IPS-18c (cell line): ENCODE measurements at regions not wholly inside any gene's neighbourhood (a gene's known extent, or its start where the extent isn't known, plus 50 kb on each side); places are given as distances from the start of the nearest gene placed in this dataset.
"Not testable (repeated sequence)": the region's sequence is repeated elsewhere in the genome, so short reads cannot be mapped to it uniquely, and the experiment has no call there.

Experiments used
- H3K4me3 ChIP-seq: 2 replicates; pipeline ENCODE4 v1.7.0; 2013; ENCODE audit warnings: low read depth, mild to moderate bottlenecking, low read length, moderate library complexity; ENCODE audit not compliant: insufficient read depth
- H3K9me3 ChIP-seq: one replicate; pipeline ENCODE4 v1.6.1; 2013; ENCODE audit warnings: mild to moderate bottlenecking, low read length, moderate library complexity; ENCODE audit not compliant: control insufficient read depth, insufficient read depth

DNA sequence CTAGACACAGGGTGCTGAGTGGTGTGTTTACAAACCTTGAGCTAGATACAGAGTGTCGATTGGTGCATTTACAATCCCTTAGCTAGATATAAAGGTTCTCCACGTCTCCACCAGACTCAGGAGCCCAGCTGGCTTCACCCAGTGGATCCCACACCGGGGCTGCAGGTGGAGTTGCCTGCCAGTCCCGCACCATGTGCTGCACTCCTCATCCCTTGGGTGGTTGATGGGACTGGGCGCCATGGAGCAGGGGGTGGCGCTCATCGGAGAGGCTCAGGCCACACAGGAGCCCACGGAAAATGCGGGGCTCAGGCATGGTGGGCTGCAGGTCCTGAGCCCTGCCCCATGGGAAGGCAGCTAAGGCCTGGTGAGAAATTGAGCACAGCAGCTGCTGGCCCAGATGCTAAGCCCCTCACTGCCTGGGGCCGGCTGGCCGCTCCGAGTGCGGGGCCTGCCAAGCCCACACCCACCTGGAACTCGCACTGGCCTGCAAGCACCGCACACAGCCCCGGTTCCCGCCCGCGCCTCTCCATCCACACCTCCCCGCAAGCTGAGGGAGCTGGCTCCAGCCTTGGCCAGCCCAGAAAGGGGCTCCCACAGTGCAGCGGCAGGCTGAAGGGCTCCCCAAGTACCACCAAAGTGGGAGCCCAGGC is 418.4 kb downstream of the KIF20B start:
- not testable (repeated sequence) for H3K4me3 ChIP-seq, H3K9me3 ChIP-seq

DNA sequence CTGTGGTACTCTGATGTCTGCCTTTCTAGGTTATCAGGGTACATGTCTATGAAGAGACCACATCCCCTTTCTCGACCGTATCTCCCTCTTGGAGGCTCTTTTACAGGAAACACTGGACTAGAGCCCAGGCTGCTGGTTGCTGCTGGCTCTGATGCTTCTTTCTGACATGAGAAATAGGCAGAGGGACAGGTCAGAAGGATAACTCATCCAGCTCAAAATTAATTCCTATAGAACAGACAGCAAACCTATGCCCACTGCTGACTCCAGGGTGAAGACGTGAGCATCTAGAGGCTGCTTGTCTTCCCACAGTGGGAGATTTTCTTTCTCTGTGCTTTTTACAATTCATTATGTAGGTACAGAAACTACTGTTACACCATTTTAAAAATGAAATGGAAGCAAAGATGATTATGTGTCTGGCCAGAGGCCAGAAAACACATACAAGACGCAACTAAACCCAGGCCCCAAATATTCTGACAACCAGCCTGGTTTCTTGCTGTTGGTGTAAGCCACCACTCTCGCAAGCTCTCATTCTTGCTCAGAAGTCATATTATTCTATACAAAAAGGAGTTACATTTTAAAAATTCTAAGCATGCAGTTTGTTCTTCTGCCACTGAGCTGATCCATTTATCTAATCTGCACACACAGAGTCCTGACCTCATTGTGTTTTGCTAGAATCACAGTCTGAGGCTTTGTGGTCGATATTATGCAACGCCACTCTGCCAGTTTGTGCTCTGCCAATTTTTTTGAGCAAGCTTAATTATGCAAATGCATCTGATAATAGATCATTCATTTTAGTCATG is 424.3 kb downstream of the KIF20B start:
- Histone ChIP-seq H3K4me3 (no peak overlapping the region), H3K9me3 (no peaks in the 10 kb centered on the region)

DNA sequence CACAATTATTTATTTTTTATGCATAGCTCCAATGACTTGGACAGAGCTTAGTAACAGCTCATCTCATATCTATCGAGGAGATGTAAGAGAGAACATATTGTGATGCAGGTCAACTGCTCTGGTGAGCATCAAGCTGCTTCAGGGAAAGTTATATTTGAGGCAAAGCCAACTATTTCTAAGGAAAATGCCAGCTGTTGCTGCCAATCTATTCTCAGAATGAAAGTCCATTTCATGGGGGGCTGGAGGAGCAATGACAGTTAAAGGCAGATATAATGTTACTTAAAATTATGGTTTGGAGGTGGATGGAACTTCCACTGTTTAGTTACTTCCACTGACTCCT is 424.8 kb downstream of the KIF20B start:
- H3K4me3 ChIP-seq, result no peak overlapping the region
- no peaks in the 10 kb centered on the region for H3K9me3 ChIP-seq

DNA sequence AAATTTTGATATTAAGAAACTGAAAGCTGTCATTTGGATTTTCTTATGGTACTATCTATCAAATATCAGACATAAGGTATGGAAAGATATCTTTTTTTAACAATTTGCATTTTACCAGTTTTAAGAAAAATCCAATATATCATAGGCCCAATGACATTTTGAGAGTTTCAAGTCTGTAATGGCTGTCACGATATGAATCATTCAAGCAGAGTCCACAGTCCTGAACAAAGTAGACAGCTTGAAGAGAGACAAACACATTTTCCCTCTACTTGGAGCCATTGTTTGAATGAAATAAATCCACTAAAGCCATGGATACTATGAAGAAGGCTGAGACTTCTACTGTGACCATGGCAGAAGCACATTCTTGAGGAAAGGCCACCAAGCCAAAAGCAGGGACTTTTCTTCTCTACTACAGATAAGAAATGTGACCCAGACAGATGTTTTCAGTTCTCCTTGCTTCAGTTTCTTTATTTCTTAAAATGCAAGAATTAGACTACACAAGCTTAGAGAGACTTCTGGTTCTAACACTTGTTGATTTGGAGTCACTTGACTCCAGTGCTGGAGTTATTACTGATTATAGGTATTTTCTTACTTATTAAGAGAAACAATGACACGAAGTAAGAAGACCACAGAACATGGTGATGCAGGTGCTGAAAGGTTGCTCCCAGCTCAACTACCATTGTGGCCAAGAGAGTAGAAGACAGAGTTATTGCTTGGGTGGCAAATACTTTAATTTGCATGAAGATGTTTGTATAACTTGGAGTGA is 429.1 kb downstream of the KIF20B start:
- H3K9me3 ChIP-seq, result no peaks in the 10 kb centered on the region

DNA sequence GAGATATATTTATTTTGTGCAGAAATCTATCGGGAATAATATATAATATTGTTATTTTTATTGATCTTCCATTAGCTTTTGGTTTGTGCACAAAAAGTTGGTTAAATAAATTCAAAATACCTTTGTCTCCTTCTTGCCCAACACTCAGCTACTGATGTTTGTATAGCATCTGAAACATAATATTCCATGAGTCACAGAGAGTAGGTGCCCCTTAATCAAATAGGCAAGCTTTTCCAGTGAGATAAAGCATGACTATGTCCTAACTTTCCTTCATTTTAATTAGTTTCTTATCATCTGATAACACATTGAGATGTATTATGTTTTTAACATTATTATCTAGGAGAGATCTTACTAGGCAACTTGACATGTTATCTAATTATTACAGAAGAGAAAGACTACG is 432.2 kb downstream of the KIF20B start:
- no peaks in the 10 kb centered on the region for H3K9me3 ChIP-seq
- H3K4me3 ChIP-seq, result no peak overlapping the region

More for the DNA sequence above, 429.1 kb downstream of the KIF20B start:
- H3K4me3 ChIP-seq, result no peak overlapping the region

DNA sequence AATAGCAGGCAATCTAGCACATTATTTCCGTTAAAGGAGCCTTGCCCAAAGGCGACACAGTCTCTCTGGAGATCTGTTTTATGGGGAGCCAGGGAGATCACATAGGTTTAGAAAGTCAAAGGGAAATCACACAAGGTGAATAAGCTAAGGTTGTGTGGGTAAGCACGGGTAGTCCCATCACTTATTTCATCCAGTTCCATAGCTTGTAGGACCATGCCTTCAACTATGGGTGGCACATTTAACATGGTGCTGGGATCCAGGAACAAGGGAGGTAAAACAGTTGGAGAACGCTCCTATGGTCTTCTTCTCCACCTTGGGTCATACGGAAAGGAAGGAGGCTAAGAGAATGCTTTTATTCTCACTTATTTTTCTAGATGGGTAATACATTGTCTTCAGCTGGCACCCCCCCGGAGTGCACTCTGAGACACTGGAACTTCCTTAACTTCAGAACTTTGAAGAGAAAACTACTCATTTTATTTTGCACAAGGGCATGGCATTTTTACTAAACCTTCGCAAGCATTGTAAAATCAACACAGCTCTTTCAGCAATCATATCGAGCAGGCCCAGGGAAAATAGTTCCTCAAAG is 435.4 kb downstream of the KIF20B start:
- no peak overlapping the region for H3K4me3 ChIP-seq
- H3K9me3 ChIP-seq, result peaks cover 1% of the 10 kb centered on the region

DNA sequence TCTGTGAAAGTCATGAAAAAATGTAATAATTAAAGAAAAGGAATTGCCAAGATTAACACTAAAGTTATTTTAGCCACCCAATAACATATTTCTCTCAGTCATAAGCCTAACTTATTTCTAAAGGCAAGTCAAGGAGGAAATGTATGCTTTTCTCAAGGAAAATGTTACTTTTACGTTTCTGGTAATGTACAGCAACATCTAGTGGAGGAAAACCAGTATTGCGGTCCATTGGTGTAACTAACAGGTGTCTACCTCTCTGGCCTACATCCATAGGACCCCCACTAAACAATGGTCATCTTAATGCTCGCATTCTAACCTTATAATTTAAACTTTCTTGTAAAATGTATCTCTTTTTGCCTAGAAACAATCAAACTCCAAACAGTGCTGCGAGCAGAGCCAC is 437.5 kb downstream of the KIF20B start:
- Histone ChIP-seq H3K9me3 (peaks cover 2% of the 10 kb centered on the region), H3K4me3 (no peak overlapping the region)

DNA sequence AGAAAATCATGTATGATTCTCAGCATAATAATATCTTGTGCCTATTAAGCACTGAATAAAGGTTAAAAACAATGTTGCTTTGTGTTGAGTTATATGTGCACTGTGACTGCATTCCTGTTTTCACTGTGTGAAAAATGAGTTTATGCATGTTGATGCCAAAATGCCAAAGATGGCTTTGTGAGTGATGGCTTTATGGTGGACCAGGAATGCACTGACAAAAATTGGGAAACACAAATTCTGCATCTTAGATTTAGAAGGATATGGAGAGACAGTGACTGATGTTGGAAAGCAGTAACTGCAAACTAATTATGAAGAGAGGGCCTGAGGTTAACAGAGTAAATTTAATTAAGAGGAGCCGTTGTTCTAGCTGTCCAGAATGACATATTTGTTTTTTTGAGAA is 440.4 kb downstream of the KIF20B start:
- Histone ChIP-seq H3K9me3 (peaks cover 2% of the 10 kb centered on the region), H3K4me3 (no peak overlapping the region)

DNA sequence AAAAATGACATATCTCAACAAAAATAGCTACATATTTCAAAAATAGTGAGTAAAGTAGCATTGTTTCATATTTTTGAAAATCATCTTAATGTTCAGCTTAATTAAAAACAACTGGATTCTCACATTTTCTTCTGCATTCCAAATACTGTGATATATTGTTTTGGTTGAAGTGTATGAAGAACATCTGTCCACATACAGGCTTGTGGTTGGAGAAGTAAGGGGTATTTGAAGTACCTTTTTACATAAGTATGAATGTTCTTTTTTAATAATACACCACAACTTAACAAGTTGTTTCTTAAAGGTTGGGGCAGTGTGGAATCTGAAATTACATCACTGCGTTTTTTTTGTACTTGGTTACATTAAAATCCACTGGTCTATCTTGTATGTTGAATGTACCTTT is 442.5 kb downstream of the KIF20B start:
- peaks cover 2% of the 10 kb centered on the region for H3K9me3 ChIP-seq
- no peak overlapping the region for H3K4me3 ChIP-seq

DNA sequence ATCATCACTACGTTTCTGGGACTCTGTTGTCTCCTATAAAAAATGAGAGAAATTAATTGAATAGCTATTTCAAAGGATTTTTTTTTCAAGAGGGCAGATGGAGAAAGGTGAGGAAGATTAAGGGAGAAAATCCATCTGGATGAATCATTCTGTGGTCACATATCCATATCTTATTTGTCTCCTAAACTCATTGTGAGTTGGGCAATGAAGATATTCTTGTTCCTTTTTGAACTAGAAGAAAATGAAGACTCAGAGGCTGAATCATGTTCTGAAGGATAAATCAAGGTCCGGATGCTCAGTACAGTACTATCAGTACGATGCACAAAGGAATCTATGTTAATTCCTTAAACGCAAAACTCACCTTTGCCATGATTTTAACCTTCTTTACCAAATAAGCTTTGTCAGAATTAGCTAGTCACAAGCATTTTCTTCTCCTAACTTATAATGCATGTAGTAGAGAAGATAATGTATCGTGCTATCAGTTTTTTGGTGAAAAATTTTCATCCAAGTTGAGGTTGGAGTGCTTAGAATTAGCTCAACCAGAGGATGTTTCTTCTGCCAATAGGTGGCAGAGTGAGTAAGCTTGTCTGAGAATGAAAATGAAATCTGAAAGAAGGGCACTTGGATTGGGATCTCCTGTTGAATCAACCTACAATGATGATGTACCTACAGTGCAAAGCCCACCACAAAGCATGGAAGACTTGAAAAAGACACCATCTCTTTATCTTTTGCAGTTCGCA is 446.9 kb downstream of the KIF20B start:
- Histone ChIP-seq H3K4me3 (no peak overlapping the region), H3K9me3 (no peaks in the 10 kb centered on the region)

DNA sequence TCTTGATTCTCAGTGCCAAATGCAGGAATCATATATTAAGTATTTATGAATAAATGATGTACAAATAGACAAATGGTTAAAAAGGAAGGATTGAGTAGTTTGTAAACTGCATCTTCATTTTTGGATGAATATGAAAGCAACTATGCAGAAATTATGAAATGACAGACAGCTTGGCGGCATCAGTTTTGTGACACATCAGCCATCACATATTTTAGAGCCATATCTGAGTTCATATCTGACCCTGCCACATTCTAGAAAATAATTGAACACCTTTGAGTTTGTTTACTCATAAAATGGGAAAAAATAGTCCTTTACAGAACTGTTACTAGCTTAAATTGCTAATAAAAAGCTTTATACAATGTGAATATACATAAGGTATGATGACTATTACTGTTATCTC is 448.2 kb downstream of the KIF20B start:
- Histone ChIP-seq H3K4me3 (no peak overlapping the region), H3K9me3 (no peaks in the 10 kb centered on the region)

DNA sequence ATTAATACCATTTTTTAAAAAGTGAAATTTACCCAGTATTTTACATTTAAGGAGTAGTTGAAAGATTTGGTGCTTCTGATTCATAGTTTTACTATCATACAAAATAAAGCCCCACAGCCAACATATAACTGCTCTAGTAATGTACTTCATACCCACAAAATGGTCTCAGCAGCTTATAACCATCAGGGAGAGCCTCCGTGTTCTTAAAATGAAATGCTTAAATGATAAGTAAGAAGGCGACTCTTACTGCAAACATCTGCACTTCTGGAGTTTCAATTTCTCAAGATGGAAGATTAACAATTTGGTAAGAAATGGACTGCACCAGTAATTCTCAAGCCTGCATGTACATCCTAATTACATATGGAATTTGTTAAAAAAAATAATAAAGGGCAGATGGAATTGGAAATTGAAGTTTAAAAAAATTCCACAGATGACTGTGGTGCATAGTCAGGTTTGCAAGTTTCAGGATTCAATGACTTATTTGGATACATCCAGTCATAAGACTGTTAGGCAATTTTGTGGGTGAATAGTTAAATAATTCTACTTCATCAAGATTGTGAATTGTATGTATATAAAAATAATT is 461.0 kb downstream of the KIF20B start:
- Histone ChIP-seq H3K4me3 (no peak overlapping the region), H3K9me3 (no peaks in the 10 kb centered on the region)

DNA sequence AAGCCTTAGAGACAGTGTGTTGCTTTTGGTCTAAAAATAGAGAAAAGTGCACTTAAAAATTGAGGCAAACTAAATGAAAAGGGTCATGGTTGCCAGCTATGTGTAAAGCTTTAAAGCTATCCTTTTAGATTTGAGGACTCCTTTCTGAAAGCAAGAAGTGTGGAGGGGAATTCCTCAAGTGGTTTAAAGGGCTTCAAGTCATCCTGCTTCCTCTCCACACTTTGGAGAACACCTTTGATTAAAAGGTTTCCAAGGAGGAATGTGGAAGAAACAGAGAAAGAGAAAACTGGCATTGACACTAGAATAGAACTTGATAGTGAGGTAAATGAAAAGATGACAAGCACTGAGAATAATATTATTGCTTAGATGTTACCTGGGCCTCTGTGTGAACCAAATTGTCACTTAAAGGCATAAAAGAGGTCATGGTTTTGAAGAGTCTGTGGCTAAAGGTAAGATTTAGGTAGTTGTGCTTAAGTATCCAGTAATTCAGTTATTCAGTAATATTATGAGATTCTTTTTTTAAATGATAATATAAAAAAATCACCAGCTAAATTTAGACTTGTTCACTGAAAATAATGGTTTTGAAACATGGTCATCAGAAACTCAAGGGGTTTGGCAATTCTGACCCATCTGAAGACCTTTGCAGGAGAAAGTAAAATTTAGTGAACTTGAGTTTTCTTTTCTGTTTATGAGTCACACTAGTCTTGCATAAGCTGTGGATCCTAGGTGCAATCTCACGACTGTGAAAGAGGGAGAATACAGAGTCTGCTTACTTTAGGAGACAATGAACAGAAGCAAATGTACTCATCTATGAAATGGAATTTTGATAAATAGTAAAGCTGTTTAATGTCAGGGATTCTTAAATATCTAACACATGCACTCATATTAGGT is 466.0 kb downstream of the KIF20B start:
- Histone ChIP-seq H3K9me3 (no peaks in the 10 kb centered on the region), H3K4me3 (no peak overlapping the region)

DNA sequence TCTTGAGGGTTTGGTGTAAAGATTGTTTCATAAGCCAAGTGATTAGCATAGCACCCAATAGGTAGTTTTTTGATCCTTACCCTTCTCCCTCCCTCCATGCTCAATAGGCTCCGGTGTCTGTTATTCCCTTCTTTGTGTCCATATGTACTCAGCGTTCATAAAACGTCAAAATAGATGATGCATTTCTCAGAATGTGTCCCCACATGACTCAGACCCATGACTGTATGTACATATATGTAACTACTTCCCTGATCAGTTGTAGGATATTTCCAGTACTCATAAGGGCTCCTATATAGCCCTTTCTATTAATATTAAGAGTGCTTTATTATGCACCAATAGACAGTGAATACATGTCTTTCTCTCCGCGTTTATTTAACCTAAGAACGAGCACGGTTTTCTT is 466.9 kb downstream of the KIF20B start:
- H3K4me3 ChIP-seq, result no peak overlapping the region
- no peaks in the 10 kb centered on the region for H3K9me3 ChIP-seq

DNA sequence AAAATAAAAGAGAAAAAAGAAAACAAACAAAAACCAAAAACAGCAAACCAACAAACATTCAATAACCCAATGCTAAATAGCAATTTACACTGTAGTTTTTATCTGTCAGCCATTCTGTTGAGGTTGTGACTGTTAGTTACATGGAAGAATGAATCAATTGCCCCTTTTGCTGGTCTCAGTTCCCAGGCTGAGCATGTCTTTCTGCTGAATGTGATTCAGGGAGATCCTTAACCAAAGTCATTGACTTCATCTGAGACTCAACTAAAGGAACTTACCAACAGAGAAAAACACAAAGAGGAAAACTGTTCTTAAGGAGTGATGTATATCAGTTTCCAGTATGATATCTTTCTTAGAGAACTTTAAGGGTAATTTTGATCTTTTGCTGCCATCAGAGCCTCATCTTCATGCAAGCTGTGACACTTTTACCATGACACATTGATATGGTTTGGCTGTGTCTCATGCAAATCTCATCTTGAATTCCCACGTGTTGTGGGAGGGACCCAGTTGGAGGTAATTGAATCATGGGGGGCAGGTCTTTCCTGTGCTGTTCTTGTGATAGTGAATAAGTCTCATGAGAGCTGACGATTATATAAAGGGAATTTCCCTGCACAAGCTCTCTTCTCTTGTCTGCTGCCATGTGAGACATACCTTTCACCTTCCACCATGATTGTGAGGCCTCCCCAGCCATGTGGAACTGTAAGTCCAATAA is 469.8 kb downstream of the KIF20B start:
- Histone ChIP-seq H3K9me3 (no peaks in the 10 kb centered on the region), H3K4me3 (no peak overlapping the region)

DNA sequence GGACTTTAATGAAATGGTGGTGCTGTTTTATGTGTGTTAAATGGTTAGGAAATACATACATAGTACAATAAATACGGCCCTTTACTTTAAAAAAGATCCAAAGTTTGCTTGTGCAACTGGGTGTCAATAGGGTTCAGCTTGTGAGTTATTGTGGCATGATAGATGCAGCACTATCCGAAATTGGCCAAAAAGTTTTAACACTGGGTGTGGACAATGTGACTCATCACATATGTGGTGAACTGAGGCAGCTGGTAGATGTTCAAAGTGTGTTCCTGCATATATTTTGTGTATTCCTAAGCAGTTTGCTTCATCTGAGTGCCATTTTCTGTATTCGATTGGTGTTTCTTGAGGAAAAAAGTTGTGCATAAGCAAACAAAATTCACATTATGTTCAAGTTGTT is 473.1 kb downstream of the KIF20B start:
- Histone ChIP-seq H3K9me3 (peaks cover 2% of the 10 kb centered on the region), H3K4me3 (no peak overlapping the region)
